Activated T-cell treated with anti-CD3 and anti-CD28 coated beads for 24 hours (primary cell): ENCODE measurements at regions not wholly inside any gene's neighbourhood (a gene's known extent, or its start where the extent isn't known, plus 50 kb on each side); places are given as distances from the start of the nearest gene placed in this dataset.

Source experiments
- DNase-seq: peaks from one replicate; pipeline ENCODE4 v3.0.0-alpha.2; 2020; ENCODE audit warnings: low read depth

DNA sequence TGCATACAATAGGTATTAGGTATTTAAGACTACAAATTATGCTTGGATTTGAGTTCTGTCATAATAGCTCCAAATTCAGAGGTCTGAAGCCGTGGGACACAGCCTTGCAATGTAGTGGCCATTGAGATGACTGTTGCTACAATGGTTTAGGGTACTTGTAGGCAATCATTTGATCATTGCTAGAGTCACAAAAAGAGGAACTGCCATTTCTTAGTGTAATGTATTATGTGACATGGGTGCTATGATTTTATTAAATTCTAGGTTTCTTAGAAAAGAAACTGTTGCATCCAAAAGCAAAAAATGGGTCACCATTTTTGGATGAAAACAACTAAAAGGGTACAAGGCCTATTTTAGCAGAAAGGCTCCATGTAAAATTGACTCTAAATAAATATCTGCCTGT is 129.9 kb upstream of the ZNF644 start:
- DNase-seq = no peak

DNA sequence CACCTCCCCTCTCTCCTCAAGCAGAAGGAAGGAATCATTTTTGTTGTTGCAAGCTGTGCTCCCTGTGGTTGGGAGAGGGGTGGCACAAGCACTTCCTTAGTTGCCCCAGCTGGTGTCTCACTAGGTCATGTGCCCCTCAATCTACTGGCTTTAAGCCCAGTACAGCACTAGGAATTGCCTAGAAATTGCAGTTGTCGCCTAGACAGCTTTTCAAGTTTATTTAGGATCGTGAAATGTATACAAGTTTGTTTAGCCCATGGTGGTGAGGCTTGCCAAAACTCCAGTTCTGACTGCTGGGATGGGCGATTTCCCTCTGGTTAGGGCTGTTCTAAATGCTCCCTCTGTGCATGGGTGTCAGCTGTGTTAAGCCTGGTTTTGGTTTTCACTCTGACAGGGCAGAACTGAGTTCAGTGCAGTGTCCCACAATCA is 126.8 kb upstream of the ZNF644 start:
- no peak for DNase-seq

DNA sequence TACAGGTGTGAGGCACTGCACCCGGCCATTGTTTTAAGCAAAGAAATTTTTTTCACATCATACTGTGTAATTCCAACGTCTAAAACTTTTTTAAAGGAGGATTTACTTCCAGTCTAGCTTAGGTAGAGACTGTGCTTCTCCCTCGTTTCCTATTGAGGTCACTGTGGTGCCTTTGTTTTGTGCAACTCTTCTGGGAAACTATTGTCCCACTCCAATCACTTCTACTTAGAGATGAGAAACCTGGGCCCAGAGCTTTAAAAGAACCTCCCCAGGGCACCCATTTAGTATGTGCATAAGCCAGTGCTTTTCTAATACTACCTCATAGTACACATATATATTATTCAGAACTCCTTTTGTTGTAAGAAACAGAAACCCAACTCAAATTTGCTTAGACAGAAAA is 120.0 kb upstream of the ZNF644 start:
- DNase-seq = no peak

DNA sequence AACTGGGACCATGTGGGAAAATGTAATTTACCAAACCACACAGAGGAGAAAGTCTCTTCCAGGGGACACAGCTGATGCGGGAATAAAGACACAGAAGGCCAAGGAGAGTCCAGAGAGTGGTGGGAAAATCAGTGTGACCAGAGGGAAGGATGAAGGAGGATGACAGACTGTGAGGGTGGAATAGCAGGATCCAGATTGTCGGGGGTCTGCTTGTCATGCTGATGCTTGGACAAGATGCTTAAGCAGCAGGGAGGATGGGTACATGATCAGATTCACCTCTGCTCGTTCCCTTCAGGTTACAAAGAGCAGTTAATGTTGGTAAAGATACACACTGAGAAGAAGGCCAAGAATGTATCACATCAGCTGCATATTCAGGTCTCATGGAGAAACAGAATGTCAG is 117.1 kb upstream of the ZNF644 start:
- DNase-seq = no peak

DNA sequence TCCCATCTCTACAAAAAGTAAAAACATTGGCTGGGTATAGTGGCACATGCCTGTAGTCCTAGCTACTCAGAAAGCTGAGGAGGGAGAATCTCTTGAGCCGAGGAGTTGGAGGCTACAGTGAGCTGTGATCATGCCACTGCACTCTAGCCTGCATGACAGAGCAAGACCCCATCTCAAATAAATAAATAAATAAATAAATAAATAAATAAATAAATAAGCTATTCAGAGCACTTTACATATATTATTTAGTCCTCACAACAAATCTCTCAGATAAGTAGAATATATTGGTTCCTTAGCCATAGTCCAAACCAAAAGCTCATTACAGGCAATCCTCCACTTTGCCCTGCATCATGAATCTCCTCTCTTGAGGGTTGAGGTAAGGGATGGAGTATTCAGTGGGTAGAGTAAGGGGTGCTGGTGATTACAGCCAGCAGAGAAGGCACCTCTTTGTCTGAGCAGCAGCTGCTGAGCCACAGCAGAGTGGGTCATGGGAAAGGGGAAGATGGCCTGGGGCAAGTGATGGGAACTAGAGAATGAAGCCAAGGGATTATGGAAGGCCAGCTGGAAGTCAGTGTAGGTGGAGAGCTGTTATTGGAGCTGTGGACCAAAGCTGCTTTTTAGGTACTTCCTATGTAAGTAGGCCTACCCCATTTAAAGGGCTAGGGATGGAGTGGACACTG is 115.5 kb upstream of the ZNF644 start:
- no peak for DNase-seq

DNA sequence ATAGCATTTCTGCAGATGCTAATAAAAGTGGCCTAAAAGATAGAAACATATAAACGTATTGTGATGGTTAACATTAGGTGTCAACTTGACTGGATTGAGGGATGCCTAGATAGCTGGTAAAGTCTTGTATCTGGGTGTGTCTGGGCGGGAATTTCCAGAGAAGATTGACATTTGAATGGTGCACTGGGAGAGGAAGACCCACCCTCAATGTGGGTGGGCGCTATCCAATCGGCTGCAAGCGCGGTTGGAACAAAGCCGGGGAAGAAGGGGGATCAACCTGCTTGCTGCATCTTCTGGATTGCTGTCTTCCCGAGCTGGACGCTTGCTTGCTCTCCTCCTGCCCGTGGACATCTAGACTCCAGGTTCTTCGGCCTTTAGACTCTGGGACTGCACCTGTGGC is 114.0 kb upstream of the ZNF644 start:
- no peak for DNase-seq

DNA sequence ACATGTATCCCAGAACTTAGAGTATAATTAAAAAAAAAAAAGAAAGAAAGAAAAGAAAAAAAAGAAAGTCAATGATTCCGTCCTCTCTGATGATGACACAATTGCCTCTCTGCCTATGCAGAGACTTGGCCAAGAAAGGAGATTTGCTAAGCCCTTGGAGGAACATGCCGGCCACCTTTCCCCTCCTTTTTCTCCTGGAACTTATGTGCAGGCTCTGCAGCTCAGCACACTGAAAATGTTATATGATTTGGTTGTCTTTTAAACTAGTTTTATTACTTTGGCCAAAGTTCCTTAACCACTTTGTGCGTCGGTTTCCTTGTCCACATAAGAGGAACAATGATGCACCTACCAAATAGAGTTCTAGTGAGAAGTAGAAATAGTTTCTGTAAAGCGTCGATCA is 111.4 kb upstream of the ZNF644 start:
- no peak for DNase-seq

DNA sequence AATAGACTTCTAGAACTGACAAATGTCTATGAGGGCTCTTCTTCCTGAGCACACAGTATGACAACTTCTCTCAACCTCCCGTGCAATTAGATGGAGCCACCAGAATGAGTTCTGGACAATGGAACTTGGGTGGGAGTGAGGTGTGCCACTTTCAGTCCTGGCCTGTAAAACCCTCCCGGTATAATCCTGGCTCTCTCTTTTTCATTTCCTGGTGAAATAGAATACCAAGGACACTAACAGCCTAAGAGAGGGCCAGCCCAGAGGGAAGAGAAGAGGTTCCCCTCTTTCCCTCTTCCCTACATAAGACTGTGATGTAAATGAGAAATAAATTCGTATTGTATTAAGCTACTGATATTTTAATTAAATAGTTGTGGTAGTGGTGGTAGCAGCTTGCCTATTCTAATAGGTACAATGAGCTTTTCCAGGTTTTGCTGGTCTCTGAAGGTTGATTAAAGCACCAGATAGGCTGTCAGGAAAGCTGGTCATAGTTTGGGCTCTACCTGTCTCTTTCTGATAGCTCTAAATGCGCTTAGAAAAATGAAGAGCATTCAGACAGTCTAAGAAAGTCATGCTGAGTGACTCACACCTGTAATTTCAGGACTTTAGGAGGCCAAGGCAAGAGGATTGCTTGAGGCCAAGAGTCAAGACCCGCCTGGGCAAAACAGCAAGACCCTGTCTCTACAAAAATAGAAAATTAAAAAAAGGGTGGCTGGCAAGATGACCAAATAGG is 108.6 kb upstream of the ZNF644 start:
- DNase-seq = no peak

DNA sequence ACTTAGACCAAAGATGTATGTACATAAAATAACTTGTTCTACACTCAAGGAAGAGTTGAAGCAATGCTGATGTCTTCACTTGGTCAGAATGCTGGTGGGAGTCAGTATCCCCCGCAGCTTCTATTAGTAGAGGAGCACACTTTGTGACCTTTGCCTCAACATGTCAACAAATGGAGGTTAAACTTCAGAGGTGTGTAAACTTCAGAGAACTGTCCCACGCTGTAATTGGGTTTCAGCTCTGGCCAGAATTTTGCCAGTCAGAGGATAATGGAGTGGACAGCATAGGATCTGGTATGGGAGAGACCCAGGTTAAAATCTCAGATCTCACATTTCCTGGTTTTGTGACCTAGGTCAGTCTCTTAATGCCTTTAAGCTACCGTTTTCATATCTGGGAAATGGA is 107.6 kb upstream of the ZNF644 start:
- no peak for DNase-seq

DNA sequence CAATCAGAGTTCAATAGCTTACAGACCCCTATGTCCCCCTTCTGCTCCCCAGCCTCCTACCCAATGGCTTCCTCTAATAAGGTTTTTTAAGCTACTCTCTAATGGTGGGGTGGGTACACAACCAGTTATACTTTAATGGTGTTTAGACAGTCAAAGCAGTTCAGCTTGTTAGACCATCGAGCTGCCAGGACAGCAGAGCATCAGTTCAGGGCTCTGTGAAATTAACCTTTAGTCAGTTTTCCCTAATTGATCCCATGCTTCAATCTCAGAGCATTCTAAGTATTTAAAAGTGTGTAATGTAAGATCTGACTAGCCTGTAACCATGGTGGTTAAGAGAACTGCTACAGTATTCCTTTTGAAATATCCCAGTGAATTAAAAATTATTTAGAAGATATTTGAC is 107.2 kb upstream of the ZNF644 start:
- DNase-seq = no peak

DNA sequence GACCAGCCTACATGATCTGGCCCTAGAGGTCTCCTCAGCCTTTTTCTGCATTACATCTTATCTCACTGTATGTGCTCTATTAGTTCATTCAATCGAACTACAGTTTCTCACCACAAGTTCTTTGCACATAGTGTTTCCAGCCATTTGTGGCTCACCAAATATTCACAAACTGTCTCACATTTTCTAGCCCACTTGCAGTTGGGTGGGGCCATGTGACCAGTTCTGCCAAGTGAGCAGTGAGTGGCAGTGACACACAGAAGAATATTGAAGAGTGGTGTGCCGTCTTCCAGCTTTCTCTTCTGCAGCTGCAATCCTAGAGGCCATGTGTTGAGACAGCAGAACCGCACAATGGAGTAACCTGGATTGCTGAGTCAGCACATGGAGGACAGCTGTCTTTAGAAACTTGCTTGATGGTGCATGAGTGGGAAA is 103.2 kb upstream of the ZNF644 start:
- peak; percentile 26 for DNase-seq

DNA sequence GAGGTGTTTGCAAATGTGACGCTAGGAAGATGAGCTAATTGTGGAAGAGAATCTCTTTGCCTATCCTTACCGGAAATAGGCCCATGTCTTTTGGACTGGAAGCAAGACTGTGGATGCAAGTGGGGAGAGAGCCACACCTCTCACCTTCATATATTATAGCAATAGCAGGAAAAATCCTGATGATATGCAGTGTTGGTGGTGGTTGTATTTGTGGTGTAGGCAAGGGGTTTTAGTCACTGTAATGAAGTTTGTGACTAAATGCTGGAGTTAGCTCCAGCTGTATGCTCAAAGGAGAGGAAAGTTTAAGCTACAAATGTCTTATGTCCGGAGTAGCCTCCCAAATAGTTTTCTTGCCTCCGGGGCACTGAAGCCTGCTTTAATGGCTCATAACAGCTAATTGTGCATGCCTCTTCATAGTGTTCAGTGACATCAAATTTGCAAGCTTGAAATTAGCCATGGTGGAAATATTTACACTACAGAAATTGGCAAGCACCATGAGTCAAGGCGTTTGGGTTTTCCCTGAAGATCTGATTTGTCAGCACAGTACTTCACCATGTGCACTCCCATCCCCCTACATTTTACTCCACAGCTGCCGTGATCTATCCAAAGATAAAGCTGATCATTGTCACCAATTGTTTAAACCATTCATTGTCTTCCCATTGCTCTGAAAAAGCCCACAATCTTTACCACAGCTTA is 102.6 kb upstream of the ZNF644 start:
- peak; percentile 11 for DNase-seq

DNA sequence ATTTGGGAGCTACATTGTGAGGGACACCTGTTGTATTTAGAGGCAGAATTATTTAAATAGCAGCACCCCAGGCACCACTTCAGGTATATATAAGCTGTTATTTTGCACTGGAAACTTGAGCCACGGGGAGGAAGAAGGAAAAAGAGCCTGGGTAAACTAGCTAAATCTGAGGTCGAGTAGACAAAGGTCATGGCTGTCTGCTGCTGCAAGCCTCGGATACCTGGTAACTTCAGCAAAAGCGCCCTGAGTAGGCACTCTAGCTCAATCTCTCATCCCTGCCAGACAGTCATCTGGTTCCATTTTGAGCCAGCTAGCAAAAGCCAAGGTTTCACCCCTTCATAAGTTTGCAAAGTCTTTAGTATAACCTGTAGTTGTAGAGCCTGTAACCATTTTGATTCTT is 101.9 kb upstream of the ZNF644 start:
- DNase-seq = no peak

DNA sequence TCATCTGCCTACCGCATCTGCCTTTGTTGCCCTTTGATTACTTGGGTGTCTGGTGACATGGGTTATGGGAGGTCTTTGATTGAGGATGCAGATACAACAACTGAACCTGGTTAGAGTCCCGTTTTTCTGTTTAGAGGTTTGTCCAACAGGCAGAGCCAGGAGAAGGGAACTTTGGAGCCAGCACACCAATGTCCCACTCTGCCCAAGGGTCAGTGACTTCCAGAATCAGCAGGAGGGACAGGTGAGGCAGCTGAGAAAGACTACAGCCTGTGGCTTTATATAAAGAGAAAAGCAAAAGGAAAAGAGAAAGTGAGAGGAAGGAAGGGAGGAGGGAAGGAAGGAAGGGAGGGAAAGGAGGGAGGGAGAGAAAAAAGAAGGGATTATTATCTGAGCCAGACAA is 101.5 kb upstream of the ZNF644 start:
- DNase-seq = no peak

DNA sequence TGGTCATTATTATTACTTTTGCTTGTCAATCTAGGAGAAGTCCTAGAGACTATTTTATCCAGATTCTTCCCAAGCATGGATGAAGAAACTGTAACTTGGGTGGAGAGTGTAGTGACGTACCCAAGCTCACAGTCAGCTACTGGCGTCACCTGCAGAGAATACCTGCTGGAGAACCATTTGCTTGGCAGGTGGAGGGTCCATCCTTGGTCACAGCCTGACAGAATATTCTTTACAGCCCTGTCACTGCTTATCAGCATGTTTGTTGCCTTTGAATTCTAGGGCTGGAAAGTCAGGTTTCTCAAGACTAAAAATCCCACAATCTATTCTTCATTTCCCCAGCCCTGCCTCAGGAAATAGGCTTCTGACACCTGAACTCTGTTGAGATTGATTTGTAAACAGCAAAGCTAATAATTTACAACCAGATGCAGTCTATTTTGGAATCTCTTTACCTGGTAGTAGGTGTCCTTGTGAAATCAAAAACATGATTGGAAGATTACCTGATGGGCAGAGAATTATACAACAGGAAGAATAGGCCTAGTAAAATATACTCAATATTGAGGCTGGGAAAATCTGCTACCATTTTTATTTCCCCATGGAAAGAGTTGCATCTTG is 100.4 kb upstream of the ZNF644 start:
- no peak for DNase-seq

DNA sequence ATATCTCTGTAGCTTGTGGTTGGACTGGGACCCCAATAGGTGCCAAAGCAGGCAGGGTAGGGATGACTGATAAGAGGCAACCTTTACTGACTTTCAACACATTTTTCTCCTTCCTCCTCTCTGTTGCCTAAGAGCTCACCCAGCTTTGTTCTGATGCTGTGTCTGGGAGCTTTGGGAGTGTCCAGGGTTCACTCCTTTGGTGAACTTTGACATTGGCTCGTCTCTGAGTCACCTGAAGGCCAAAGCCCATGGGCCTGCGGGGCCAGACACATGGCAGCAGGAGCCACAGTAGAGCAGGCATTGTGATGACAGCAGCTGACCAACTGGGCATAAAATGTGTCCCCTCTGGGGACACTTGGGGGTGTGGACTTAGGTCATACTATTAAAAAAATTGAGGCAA is 99.5 kb upstream of the ZNF644 start:
- DNase-seq = no peak

DNA sequence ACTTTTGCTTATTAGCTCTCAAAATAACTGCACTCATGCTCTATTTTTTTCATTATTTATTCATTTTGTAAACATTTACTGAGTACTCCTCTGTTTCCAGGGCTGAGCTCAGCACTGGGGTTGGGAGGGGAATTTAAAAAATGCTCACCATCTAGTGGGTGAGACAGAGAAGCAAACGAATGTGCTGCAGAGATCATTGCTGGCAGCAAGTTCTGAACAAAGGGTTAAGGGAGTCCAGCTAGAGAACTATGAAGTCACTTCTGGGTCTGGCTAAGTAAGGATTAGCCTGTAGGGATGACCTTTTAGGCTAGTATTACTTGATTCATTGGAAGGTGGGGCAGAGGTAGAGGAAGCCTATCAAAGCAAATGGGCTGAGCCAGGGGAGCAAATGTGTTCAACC is 99.1 kb upstream of the ZNF644 start:
- no peak for DNase-seq

DNA sequence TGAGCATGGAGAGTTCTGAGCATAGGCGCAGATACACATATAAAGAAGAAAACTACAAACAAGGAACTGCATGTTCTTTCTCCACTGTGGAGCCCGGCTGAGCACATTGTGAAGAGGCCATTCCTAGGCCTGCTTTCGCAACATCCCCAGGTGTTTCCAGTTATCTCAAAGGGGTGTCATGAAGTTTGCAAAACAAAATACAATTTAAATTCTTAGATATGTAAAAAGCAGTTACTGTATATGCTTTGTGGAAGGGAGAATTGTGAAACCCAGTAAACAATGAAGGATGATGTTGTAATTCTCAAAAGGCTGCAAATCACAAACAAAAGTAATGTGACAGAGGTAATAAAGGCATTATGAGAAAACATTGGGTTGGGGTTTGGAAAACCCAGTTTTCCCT is 98.6 kb upstream of the ZNF644 start:
- no peak for DNase-seq

DNA sequence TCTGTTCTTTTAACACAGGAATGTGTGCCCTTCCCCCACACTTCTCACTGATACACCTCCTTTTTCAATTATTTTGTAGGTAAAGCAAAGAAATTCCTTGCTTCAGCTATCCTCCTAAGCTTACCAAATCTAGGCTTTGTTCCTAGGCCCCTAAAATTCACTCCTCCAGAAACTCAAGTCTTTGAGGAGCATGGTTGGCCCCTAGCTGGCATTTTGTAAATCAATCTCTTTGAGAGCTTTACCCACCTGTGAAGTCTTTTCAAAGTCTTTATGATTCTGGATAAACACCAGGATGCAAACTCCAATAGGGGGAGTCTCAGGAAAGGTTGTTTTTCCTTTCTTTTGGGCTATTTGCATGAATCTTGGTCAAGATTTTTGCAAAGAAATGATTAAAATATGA is 82.9 kb upstream of the ZNF644 start:
- no peak for DNase-seq

DNA sequence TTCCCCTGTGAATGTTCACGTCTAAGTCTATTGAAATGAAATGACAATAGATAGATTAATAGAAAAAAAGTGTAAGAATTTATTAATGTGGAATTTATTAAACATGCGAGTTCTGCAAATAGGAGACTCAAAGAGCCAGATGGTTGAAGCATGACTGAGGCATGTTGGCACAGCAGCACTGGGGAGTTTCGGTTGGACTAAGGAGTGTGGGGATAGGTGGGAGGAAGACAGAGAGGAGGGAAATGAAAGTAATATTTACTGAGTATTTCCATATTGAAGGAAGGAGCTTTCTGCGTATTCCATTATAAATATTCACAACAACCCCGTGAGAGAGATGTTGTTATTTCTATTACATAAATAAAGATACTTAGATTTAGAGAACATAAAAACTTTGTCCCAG is 79.5 kb upstream of the ZNF644 start:
- DNase-seq = no peak

DNA sequence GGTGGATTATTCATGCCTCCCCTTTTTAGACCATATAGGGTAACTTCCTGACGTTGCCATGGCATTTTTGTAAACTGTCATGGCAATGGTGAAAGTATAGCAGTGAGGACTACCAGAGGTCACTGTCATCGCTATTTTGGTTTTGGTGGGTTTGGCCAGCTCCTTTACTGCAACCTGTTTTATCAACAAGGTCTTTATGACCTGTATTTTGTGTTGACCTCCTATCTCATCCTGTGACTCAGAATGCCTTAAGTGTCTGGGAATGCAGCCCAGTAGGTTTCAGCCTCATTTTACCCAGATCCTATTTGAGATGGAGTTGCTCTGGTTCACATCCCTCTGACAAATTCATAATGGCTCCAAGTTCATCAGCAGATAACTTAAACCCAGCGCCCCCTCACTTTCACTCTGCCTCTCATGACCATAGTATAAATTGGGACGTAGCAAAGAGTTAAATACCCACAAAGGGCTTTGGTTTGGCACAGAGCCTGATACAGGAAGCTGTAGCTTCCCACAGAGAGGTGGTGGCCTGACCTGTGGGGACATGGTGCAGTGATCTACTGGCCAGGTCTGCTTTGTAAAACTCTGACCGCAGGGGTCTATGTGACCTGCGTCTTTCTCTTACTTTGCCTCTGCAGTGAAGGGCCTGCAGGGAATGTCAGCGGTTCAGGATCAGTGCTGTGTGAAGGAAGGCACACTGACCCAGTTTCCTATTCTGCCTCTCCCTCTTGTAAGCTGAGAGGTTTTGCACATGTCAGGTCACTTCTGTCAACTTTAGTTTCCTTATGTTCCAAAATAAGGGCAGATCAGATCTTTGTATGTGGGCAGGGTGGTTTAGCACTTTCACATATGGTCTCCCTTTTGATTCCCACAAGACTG is 78.1 kb upstream of the ZNF644 start:
- DNase-seq = no peak
